ENCODE measurements at regions not wholly inside any gene's neighbourhood (a gene's known extent, or its start where the extent isn't known, plus 50 kb on each side); places are given as distances from the start of the nearest gene placed in this dataset.
A peak's percentile ranks its signal among the peaks of the same experiment; 100 is the strongest.
"Not testable (repeated sequence)": the region's sequence is repeated elsewhere in the genome, so short reads cannot be mapped to it uniquely, and the experiment has no call there.

- ATAC-seq, result no peak
- peaks cover 6% of the 10 kb centered on the region for H3K4me1 ChIP-seq (ENCODE audit: low read depth)
These were observed 451.2 kb downstream of the MIAT start for GRCh38 chr22:27108425-27109114.

GRCh38 chr22:27109406-27109805 lies 452.0 kb downstream of the MIAT start:
- intact Hi-C loops (cut with DNase I, micrococcal nuclease); ATAC-seq; H3K4me1 ChIP-seq (ENCODE audit: low read depth); H3K4me3 ChIP-seq; H3K9me3 ChIP-seq; H3K36me3 ChIP-seq (ENCODE audit: low read depth); DNase-seq: not testable (repeated sequence)

More at GRCh38 chr22:27108425-27109114, 451.2 kb downstream of the MIAT start:
- Histone ChIP-seq H3K9me3 (no peaks in the 10 kb centered on the region), H3K36me3 (ENCODE audit: low read depth) (no peaks in the 10 kb centered on the region), H3K4me3 (no peak overlapping the region)
- TF ChIP-seq CTCF (IDR thresholded peaks at IDR 0.05), result no peak
- intact Hi-C loops (cut with DNase I, micrococcal nuclease), result no loop called here
- DNase-seq, result peak in 2 of 3 donors; percentile 12 to 54

- Histone ChIP-seq H3K36me3 (ENCODE audit: low read depth) (no peaks in the 10 kb centered on the region), H3K4me3 (no peak overlapping the region), H3K4me1 (ENCODE audit: low read depth) (peaks cover 6% of the 10 kb centered on the region), H3K9me3 (no peaks in the 10 kb centered on the region)
- ATAC-seq (no peak), DNase-seq (no peak)
- intact Hi-C loops (cut with DNase I, micrococcal nuclease), result no loop called here
- TF ChIP-seq CTCF (IDR thresholded peaks at IDR 0.05), result no peak
These were observed 453.5 kb downstream of the MIAT start for GRCh38 chr22:27110665-27111451.

DNA sequence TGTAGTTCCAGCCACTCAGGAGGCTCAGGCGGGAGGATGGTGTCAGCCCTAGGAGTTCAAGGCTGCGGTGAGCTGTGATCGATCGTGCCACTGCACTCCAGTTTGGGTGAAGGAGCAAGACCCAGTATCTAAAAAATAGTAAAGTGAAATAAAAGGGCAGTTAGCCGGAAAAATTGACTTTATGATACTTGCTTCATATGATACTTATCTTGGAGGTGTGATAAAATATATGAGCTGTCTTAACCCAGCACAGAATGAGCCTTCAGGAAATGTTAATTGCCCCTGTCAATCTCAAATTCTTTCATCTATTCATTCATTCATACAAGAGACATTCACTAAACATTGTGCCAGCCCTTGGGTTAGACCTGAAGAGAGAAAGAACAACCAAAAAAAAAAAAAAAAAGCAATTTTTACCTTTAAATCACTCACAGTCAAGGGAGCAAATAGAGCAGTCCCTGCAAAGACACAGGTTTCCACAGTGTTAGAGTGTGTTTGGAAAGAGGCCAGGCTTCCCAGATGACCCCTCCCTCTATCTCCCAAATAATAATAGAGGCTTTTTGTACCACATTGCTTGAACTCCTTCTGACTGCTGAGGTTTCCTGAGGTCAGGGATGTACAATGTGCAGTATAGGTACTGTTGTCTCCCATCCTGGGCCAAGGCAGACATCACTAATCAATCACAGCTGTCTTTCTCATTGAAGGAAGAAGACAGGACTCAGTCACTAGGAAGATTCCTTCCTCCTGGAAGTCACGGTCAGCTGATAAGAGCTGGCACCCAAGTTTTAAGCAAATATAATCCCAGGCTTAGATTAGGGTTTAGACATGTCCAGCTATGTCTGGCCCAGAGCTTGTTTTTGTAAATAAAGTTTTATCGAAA lies 454.6 kb downstream of the MIAT start:
- DNase-seq, result no peak
- ATAC-seq, result no peak
- intact Hi-C loops (cut with DNase I, micrococcal nuclease), result no loop called here
- H3K4me3 ChIP-seq, result no peak overlapping the region
- TF ChIP-seq CTCF (IDR thresholded peaks at IDR 0.05), result no peak
- no peaks in the 10 kb centered on the region for H3K9me3 ChIP-seq
- peaks cover 6% of the 10 kb centered on the region for H3K4me1 ChIP-seq (ENCODE audit: low read depth)
- no peaks in the 10 kb centered on the region for H3K36me3 ChIP-seq (ENCODE audit: low read depth)

DNA sequence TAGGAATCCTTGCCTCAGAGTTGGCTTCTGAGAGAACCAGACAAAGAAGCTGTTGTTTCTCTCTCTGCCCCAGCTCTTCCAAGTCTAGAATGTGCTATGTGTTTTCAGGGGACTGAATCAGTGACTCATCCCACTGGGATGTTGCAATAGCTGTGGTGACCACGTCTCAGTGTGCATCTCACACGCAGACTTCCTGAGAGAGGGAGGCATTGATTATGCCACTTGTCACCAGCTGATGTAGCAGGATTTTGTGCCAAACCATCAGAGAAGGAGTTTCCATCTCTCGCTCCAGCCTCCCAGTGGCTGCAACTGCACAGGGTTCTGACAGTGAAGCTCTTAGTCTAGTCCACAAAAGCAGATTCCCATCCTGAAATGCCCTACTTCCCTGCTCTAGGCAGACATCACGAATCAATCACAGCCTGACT lies 455.8 kb downstream of the MIAT start:
- TF ChIP-seq CTCF (IDR thresholded peaks at IDR 0.05), result no peak
- no peak overlapping the region for H3K4me3 ChIP-seq
- DNase-seq, result peak in 1 of 3 donors; percentile 42
- intact Hi-C loops (cut with DNase I, micrococcal nuclease), result no loop called here
- no peaks in the 10 kb centered on the region for H3K36me3 ChIP-seq (ENCODE audit: low read depth)
- peak; percentile 53 for ATAC-seq
- H3K9me3 ChIP-seq, result no peaks in the 10 kb centered on the region
- peaks cover 6% of the 10 kb centered on the region for H3K4me1 ChIP-seq (ENCODE audit: low read depth)
